NCI-H1048 (cell line): ENCODE measurements at regions not wholly inside any gene's neighbourhood (a gene's known extent, or its start where the extent isn't known, plus 50 kb on each side); places are given as distances from the start of the nearest gene placed in this dataset.
"Not testable (repeated sequence)": the region's sequence is repeated elsewhere in the genome, so short reads cannot be mapped to it uniquely, and the experiment has no call there.

Source experiments
- DNase-seq: peaks from one replicate; lab custom pipeline; 2025; lab: John Stamatoyannopoulos, UW

DNA sequence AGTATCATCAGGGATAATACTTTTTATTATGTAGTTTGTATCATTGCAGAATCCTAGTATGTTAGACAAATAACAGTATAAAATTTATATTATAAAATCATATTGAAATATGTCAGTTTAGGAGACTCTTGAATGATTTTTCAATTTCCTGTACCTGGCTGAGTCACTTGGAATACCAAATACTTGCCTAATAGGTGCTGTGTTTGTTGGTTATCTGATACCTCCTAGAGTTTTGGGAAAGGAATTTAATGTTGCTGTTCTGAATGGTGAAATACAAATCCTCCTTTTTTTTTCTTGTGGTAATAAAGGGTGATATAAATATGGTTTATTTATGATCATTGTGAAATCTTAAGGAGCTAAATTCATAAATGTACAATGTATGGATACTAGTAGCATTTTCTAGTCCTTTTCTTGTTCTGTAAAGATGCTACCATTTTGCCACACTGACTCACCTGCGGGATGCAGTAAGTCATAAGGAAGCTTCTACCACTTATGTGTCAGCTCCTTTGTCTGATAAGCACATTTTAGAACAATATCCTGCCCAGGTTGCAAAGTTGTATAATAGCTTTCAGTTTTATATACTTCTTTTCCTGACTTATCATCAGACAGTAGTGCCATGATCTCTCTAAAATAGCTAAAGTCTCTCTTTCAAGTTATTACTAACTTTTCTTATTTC, 465.5 kb downstream of the XIRP2 start:
- DNase-seq: no peak

- DNase-seq: no peak
Observed at GRCh38 chr2:167345559-167345958, 457.3 kb downstream of the XIRP2 start.

GRCh38 chr2:167342769-167343168, 454.5 kb downstream of the XIRP2 start:
- no peak for DNase-seq

DNA sequence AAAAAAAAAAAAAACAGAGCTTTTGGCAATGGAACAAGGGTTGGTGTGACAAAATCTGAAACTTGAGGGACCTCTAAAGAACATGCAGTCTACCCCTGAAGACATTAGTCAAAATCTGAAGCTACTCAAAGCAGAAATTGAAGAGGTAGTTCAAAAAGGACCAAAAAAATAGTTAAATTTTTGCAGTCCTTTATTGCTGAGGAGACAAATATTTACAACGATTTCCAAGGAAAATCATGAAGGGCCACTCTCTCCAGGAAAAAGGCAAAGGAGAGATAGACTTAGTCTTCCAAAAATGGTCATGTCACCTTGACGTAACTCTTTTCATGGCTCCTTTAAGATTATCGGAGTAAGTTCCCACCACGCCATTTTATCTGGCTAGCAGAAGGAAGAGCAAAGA, 452.0 kb downstream of the XIRP2 start:
- no peak for DNase-seq

GRCh38 chr2:167336213-167336612, 447.9 kb downstream of the XIRP2 start:
- no peak for DNase-seq

DNA sequence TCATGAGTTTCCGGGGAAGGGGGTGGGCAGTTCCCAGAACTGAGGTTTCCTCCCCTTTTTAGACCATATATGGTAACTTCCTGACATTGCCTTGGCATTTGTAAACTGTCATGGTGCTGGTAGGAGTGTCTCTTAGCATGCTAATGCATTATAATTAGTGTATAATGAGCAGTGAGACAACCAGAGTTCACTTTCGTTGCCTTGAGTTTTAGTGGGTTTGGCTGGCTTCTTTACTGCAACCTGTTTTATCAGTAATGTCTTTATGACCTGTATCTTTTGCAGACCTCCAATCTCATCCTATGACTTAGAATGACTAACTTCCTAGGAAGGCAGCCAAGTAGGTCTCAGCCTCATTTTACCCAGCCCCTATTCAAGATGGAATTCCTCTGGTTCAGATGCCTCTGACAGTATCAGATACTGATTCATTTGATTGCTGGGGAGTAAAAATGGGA, 447.3 kb downstream of the XIRP2 start:
- no peak for DNase-seq

DNA sequence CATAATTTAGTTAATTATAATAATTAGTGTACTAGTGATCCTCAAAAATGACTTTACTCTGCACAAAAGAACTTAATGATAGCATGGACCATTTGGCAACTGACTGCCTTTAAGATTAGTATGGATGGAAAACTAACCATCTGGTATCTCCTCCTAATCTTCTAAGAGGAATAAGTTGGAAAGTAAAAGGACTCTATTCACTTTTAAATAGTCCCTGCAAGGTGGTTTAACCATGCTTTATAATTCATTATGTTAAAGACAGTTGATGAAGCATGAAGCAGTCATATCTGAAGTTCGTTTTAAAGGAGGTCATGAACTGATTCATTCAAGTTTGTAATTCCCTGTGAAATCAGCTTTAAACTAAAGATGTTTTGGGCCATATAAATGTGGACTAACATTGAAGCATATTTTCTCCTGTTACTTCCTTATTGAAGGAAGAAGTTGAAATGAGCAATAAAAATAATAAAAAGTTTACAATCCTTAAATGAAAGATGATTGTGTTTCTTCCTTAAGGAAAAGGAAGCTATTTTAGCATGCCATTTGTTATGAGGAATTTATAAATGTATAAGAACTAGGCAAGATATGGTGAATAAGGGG, 446.0 kb downstream of the XIRP2 start:
- DNase-seq: no peak

- DNase-seq: no peak
Observed at GRCh38 chr2:167333245-167333644, 445.0 kb downstream of the XIRP2 start.

DNA sequence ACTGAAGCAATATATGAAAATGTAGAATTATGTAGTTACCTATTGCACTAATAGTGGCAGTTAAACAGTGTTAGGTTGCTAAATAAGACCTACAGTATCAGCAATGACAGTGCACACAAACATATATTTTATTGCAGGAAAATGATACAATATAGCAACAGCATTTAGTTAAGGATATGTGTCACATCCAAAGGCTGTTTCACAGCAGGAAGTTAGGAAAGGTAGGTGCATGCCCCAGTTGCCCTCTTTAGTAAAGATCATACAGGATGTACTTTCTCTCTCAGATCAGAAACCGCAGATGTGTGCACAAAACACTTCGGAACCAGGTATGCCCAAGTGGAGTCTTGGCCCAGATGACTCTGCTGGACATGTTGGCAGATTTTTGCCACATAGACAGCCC, 444.1 kb downstream of the XIRP2 start:
- no peak for DNase-seq

DNA sequence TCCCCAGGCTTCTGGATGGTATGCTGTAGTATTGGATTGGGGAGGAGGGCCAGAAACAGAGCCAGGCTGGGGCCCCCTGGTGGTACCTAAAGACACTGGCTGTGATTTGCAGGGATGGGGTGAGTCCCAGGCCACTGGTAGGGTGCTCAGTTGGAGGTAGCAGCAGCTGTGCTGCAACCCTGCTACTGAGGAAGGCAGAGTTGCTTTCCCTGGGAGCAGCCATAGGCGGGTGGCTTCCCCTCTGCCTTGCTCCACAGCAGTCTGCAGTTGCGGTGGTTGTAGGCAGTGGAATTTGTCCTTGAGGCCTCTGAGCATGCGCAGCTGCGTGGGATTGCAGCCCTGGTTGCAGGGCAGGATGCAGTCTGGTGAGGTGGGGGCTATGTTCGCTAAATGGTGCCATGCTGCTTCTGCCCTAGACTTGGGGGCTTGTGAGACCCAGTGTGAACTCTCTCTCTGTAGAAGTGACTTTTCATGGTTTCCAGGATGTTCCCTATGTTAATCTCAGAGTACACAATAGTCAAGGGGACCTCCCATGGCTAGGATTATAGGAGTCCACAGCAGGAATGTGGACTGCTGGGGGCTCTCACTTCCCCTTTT, 443.5 kb downstream of the XIRP2 start:
- DNase-seq: no peak

GRCh38 chr2:167328808-167329207, 440.5 kb downstream of the XIRP2 start:
- DNase-seq: not testable (repeated sequence)

DNA sequence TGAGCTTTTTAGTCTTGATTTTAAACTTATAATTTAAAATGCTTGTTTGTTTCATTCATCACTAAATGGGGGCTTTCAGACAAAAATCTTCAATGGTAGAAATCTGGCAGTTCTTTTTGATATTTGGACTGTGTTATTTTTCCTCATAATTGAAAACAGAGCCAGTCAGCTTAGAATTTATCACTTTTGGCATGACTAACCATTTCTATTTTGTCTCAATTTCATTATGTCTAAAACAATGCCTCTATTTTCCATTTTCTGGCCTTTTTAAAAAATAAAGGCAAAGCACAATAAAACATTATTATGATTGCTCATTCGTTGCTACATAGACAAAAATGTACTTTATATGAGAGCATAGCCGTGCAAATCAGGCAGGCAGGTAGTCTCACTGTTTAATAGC, 434.5 kb downstream of the XIRP2 start:
- no peak for DNase-seq

DNA sequence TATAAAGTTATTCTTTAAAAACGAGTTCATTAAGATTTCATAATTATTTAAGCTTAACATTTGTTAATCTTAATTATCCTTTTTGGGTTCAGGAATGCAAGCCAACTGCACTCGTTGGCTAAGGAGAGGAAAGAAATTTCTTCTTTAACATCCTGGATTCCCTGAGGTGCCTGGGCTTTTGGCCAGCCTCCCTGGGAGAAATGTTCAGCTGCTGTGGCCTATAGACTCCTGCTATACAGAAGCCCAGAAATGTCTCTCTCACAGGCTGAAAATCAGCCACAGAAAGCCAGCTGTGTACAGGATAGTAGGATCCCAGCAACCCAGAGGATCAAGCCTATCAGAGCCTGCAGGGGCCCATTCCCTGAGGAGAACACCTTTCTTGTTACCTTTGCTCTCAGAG, 430.3 kb downstream of the XIRP2 start:
- DNase-seq: no peak

DNA sequence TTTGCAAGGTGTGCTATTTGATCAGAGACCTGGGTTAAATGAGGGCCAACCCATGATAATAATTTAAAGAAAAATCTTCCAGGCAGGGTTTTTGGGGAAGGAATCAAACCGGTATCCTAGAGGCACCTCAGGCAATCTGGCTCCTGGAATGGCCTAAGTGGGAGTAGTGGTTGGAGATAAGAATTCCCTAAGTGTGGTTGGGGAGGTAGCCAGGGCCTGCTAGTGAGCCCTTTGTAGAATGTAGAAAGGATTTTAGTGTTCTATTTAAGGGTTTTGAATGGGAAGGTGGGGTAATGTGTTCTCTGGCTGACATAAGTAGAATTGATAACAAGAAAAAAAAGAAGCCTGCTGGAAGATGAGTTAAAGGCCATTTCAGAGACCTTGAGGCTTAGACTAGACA, 422.2 kb downstream of the XIRP2 start:
- no peak for DNase-seq
